ENCODE measurements at regions not wholly inside any gene's neighbourhood (a gene's known extent, or its start where the extent isn't known, plus 50 kb on each side); places are given as distances from the start of the nearest gene placed in this dataset.

GRCh38 chr7:12518920-12519681 is 51.4 kb upstream of the SCIN start:
- no peak overlapping the region for H3K4me3 ChIP-seq (ENCODE audit: low read depth, low read length)
- peak; percentile 28 for DNase-seq (ENCODE audit: low read depth)
- no peak for TF ChIP-seq POLR2A (IDR thresholded peaks at IDR 0.05; ENCODE audit: extremely low read depth, insufficient read length)
- TF ChIP-seq CTCF (IDR thresholded peaks at IDR 0.05; ENCODE audit: low read depth, low read length), result peak; percentile 81
- TF ChIP-seq MAX (IDR thresholded peaks at IDR 0.05; ENCODE audit: low read depth, low read length), result no peak

GRCh38 chr7:12519682-12520009 is 50.9 kb upstream of the SCIN start:
- DNase-seq (ENCODE audit: low read depth), result no peak
- TF ChIP-seq MYC (IDR thresholded peaks at IDR 0.05; ENCODE audit: low read depth, low read length) (no peak), POLR2A (IDR thresholded peaks at IDR 0.05; ENCODE audit: extremely low read depth, insufficient read length) (no peak), CTCF (IDR thresholded peaks at IDR 0.05; ENCODE audit: low read depth, low read length) (no peak), MAX (IDR thresholded peaks at IDR 0.05; ENCODE audit: low read depth, low read length) (no peak)
- H3K4me3 ChIP-seq (ENCODE audit: low read depth, low read length), result no peak overlapping the region
